PC-9 (cell line): ENCODE measurements at regions not wholly inside any gene's neighbourhood (a gene's known extent, or its start where the extent isn't known, plus 50 kb on each side); places are given as distances from the start of the nearest gene placed in this dataset.

Source experiments
- BruUV-seq: library from RNA; stranded (reverse); fragments of 400-500 nt; replicated peaks from 2 replicates; lab custom pipeline; 2021; lab: Mats Ljungman, UMichigan
- CTCF ChIA-PET: fragments of 300-600 bp; sonication (Branson Sonifier 250); formaldehyde crosslinking; loops from one replicate; lab custom pipeline; 2022; ENCODE audit warnings: antibody characterized with exemption; lab: Charles Lee
- POLR2A ChIA-PET: fragments of 300-600 bp; sonication (Branson Sonifier 250); formaldehyde crosslinking; loops from one replicate; lab custom pipeline; 2022; ENCODE audit warnings: antibody characterized with exemption; ENCODE audit not compliant: unreplicated experiment; lab: Charles Lee
- DNase-seq, 2 experiments: peaks; one replicate each; pipeline versions ENCODE4 v3.0.0 to v3.0.0-alpha.2; 2015 to 2022; ENCODE audit warnings: mixed read lengths in 1 of 2
- H2AFZ ChIP-seq: fragments of 200-600 bp; sonication (generic); 2 replicates; pipeline ENCODE4 v1.8.1; 2017; ENCODE audit warnings: antibody characterized with exemption
- H3F3A ChIP-seq: fragments of 200-600 bp; sonication (generic); 2 replicates; pipeline ENCODE4 v1.8.1; 2017; ENCODE audit warnings: antibody characterized with exemption, mild to moderate bottlenecking, low read depth; ENCODE audit not compliant: insufficient read depth
- H3K27ac ChIP-seq: fragments of 200-600 bp; sonication (generic); 2 replicates; pipeline ENCODE4 v1.6.1; 2016; ENCODE audit warnings: mixed run types
- H3K27me3 ChIP-seq: fragments of 200-600 bp; sonication (generic); 2 replicates; pipeline ENCODE4 v1.6.1; 2016; ENCODE audit warnings: low read depth, mixed run types; ENCODE audit not compliant: insufficient read depth
- H3K36me3 ChIP-seq: fragments of 200-600 bp; sonication (generic); 2 replicates; pipeline ENCODE4 v1.6.1; 2016; ENCODE audit warnings: low read depth, mixed run types
- H3K4me1 ChIP-seq: fragments of 200-600 bp; sonication (generic); replicated peaks from 2 replicates; pipeline ENCODE4 v1.6.1; 2016; ENCODE audit warnings: mixed run types; ENCODE audit not compliant: insufficient read depth
- H3K4me2 ChIP-seq: fragments of 200-600 bp; sonication (generic); 2 replicates; pipeline ENCODE4 v1.6.1; 2017; ENCODE audit warnings: mixed run types
- H3K4me3 ChIP-seq: fragments of 200-600 bp; sonication (generic); 2 replicates; pipeline ENCODE4 v1.6.1; 2016; ENCODE audit warnings: mixed run types
- H3K79me2 ChIP-seq: fragments of 200-600 bp; sonication (generic); 2 replicates; pipeline ENCODE4 v1.6.1; 2017; ENCODE audit warnings: low read depth, mixed run types
- H3K9me2 ChIP-seq: fragments of 200-600 bp; sonication (generic); 2 replicates; pipeline ENCODE4 v1.8.1; 2017; ENCODE audit warnings: mild to moderate bottlenecking; ENCODE audit not compliant: insufficient read depth
- H3K9me3 ChIP-seq: fragments of 200-600 bp; sonication (generic); 2 replicates; pipeline ENCODE4 v1.8.1; 2016; ENCODE audit warnings: low read depth; ENCODE audit not compliant: insufficient read depth
- H4K20me1 ChIP-seq: fragments of 200-600 bp; sonication (generic); 2 replicates; pipeline ENCODE4 v1.8.1; 2017; ENCODE audit not compliant: insufficient read depth
- EZH2 ChIP-seq: fragments of 200-600 bp; sonication (generic); IDR thresholded peaks from 2 replicates; pipeline ENCODE4 v1.8.0; 2017; ENCODE audit warnings: antibody characterized with exemption, low read depth
- intact Hi-C: fragments of 100-400 bp; cut with micrococcal nuclease; formaldehyde crosslinking; loops from one replicate; pipeline ENCODE4 v1.10.0; 2022; ENCODE audit not compliant: unreplicated experiment
- TF ChIP-seq, protein P1 (sequence below): fragments of 200-600 bp; sonication (generic); conservative IDR thresholded peaks from 2 replicates; pipeline ENCODE4 v1.6.1; 2017; ENCODE audit warnings: mixed run types, antibody characterized with exemption, mild to moderate bottlenecking, moderate library complexity

DNA sequence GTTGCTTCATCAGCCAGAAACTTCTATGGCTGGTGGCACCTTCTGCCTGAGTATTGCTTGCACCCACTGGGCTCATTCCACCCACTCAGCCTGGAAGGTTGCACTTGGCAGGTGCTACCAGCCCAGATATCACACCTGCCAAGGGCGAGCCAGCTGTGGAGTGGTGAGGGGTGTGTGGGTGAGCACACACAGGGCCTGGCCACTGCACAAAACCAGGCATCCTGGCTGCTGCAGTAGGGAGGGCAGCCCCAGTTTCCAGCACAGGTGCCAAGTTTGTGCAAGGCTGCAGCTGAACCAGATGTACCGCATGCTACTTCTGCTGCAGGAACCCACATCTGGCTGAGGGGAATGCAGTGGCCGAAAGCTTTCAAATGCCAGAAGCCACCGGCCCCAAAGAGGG is 1147.8 kb downstream of the FSCB start:
- ChIA-PET CTCF (no interaction called here), POLR2A (no interaction called here)
- Histone ChIP-seq H3K4me1 (no peaks in the 10 kb centered on the region), H3K4me2 (no peak overlapping the region), H3K9me2 (no peaks in the 10 kb centered on the region), H3K27me3 (no peaks in the 10 kb centered on the region), H3K27ac (no peak overlapping the region), H3K4me3 (no peak overlapping the region), H3F3A (no peaks in the 10 kb centered on the region), H3K9me3 (no peaks in the 10 kb centered on the region), H3K79me2 (no peaks in the 10 kb centered on the region), H3K36me3 (no peaks in the 10 kb centered on the region), H4K20me1 (no peaks in the 10 kb centered on the region), H2AFZ (no peak overlapping the region)
- intact Hi-C loops = no loop called here
- no peak for TF ChIP-seq EZH2
- TF ChIP-seq, protein P1, sequence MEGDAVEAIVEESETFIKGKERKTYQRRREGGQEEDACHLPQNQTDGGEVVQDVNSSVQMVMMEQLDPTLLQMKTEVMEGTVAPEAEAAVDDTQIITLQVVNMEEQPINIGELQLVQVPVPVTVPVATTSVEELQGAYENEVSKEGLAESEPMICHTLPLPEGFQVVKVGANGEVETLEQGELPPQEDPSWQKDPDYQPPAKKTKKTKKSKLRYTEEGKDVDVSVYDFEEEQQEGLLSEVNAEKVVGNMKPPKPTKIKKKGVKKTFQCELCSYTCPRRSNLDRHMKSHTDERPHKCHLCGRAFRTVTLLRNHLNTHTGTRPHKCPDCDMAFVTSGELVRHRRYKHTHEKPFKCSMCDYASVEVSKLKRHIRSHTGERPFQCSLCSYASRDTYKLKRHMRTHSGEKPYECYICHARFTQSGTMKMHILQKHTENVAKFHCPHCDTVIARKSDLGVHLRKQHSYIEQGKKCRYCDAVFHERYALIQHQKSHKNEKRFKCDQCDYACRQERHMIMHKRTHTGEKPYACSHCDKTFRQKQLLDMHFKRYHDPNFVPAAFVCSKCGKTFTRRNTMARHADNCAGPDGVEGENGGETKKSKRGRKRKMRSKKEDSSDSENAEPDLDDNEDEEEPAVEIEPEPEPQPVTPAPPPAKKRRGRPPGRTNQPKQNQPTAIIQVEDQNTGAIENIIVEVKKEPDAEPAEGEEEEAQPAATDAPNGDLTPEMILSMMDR = no peak
- DNase-seq = no peak
- no TSS peak for BruUV-seq

DNA sequence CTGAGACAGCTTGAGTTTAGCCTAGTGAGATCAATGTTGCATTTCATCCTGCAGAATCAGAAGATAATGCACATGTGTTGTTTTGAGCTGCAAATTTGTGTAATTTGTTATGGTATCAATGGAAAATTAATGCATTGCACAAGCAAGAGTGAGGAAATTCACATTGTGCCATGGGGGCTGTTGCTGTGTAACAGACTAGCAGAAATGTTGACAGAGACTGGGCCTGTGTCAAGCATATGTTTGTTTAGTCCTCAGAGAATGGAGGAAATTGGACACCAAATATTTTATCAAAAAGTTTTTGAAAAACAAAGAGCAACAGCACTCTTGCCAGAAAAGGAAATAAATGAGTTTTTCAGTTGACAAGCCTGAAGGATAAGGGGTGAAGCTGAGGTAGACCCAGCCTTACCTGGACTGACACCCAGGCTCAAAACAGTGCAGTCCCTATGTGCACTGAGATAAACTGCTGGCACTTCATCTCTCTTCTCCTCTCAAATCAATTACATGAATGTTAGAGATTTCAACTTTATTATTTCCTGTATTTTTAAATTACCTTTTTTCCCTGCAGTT is 1150.0 kb downstream of the FSCB start:
- H3K27ac ChIP-seq = no peak overlapping the region
- no peaks in the 10 kb centered on the region for H4K20me1 ChIP-seq
- H3K9me2 ChIP-seq = no peaks in the 10 kb centered on the region
- H3K4me3 ChIP-seq = no peak overlapping the region
- intact Hi-C loops = no loop called here
- no peak for DNase-seq
- no peaks in the 10 kb centered on the region for H3K36me3 ChIP-seq
- H3K4me2 ChIP-seq = no peak overlapping the region
- ChIA-PET POLR2A (no interaction called here), CTCF (no interaction called here)
- BruUV-seq = no TSS peak
- no peaks in the 10 kb centered on the region for H3K4me1 ChIP-seq
- no peaks in the 10 kb centered on the region for H3K27me3 ChIP-seq
- H3F3A ChIP-seq = no peaks in the 10 kb centered on the region
- H3K79me2 ChIP-seq = no peaks in the 10 kb centered on the region
- TF ChIP-seq, protein P1 = no peak
- no peak for TF ChIP-seq EZH2
- H3K9me3 ChIP-seq = no peaks in the 10 kb centered on the region
- no peak overlapping the region for H2AFZ ChIP-seq

DNA sequence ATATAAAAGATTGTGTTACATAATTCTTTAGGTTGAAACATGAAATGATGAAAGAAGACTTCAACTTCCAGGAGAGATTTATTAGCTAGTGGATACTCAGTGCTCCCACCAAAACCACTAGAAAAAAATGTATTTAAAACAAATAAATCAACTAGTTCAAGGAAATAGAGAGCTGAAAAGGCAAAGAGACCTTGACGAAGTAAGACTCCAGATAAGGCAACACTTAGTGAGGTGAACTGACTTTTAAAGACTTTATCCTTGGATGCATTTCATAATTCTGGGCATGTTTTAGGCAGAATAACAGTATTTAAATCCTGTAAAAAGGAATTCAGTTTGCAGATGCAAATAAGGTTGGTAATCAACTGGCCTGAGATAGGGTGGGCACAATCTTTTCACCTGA is 1150.7 kb downstream of the FSCB start:
- DNase-seq = no peak
- intact Hi-C loops = no loop called here
- Histone ChIP-seq H3K4me3 (no peak overlapping the region), H2AFZ (no peak overlapping the region), H3K36me3 (no peaks in the 10 kb centered on the region), H3F3A (no peaks in the 10 kb centered on the region), H3K27me3 (no peaks in the 10 kb centered on the region), H4K20me1 (no peaks in the 10 kb centered on the region), H3K4me2 (no peak overlapping the region), H3K9me2 (no peaks in the 10 kb centered on the region), H3K79me2 (no peaks in the 10 kb centered on the region), H3K4me1 (no peaks in the 10 kb centered on the region), H3K9me3 (no peaks in the 10 kb centered on the region), H3K27ac (no peak overlapping the region)
- POLR2A ChIA-PET = no interaction called here
- TF ChIP-seq EZH2 = no peak
- TF ChIP-seq, protein P1 = no peak
- CTCF ChIA-PET = no interaction called here
- no TSS peak for BruUV-seq
